HG03457 (cell line): ENCODE measurements at regions not wholly inside any gene's neighbourhood (a gene's known extent, or its start where the extent isn't known, plus 50 kb on each side); places are given as distances from the start of the nearest gene placed in this dataset.
"Not testable (repeated sequence)": the region's sequence is repeated elsewhere in the genome, so short reads cannot be mapped to it uniquely, and the experiment has no call there.

Experiments
- ATAC-seq: cut with Tn5 transposase; IDR thresholded peaks from one replicate; pipeline ENCODE4 v1.9.1; 2021; ENCODE audit warnings: moderate number of reproducible peaks; ENCODE audit not compliant: unreplicated experiment

DNA sequence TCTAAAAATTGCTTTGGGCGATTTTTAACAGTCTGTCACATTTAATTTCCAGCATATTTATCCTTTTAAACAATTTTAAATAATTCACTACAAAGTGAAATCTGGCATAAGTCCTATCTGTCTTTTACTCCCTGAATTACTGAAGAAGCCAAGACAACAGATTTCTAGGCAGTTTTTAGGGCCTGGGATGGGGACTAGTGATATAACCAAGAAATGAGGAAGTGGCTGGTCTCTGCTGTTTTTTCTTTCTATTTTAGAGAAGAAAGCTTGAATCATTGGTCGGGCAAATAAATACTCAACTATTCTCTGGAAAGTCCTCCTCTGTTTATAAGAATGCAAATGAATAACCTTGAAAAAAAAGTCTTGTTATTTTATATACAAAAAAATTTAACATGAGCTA, 79.7 kb upstream of the SSBP2 start:
- no peak for ATAC-seq

DNA sequence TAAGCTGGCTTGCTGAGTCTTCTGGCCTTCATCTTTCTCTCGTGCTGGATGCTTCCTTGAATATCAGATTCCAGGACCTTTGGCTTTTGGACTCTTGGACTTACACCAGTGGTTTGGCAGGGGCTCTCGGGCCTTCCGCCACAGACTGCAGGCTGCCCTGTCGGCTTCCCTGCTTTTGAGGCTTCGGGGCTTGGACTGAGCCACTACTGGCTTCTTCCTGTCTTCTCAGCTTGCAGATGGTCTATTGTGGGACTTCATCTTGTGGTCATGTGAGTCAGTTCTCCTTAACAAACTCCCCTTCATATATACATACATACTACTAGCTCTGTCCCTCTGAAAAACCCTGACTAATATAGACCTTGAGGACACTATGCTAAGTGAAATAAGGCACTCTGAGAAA, 78.3 kb upstream of the SSBP2 start:
- ATAC-seq: no peak

DNA sequence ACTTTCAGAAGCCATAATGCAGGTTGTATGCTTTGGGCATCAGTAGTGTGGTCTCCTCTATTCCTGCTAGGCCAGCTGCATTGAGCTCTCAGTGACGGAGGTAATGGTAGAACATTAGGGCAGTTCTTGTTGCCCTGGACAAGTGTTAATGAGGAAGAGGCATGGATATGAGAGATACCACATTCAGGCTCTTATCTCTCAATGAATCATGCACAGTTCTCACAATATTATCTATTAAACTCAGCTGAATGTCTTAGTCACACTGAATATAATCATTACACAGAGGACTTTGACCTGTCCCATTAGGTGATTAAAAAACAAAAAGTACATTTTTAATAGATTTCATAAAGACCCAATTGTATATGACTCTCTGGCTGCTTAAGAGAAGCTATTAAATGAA, 76.6 kb upstream of the SSBP2 start:
- ATAC-seq: no peak

DNA sequence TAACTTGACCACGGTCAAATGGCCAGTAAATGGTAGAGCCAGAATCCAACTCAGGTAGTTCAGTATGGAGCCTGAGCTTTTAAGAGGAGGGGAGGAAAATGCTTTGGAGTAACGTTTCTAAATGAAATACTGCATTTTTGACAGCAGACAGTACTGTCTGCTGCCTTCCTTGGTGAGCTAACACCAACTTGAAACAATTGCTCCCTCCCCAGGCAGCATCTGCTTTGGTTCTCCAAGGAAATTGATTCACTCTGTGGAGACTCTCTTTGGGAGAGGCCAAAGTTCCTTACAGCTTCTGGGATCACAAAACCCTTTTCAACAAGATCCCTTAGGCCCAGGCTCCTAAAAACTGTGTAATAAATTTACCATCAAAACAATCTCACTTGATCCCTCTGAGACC, 75.2 kb upstream of the SSBP2 start:
- ATAC-seq: no peak

DNA sequence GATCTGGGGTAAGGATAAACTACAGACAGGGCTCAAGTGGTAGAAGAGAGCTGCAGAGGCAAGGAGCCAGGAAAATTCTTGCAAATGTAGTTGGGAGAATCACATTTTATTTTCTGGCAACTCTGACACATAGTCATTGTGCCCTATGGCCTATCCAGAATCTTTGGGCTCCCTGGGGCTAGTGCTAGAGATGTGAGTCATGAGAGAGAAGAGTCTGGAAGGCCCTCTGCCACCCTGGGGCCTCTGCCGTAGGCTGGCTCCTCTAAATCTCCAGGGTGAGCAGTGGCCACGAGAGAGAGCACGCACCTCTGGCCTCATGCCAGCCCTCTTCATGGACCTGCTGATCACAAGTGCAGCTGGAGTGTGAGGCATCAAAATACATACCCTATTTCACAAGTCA, 74.3 kb upstream of the SSBP2 start:
- no peak for ATAC-seq

DNA sequence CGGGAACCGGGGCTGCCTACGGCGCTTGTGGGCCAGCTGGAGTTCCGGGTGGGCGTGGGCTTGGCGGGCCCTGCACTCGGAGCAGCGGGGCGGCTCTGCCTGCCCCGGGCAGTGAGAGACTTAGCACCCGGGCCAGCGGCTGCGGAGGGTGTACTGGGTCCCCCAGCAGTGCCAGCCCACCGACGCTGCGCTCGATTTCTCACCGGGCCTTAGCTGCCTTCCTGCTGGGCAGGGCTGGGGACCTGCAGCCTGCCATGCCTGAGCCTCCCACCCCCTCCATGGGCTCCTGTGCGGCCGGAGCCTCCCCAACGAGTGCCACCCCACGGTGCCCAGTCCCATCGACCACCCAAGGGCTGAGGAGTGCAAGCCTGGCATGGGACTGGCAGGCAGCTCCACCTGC, 72.8 kb upstream of the SSBP2 start:
- not testable (repeated sequence) for ATAC-seq

DNA sequence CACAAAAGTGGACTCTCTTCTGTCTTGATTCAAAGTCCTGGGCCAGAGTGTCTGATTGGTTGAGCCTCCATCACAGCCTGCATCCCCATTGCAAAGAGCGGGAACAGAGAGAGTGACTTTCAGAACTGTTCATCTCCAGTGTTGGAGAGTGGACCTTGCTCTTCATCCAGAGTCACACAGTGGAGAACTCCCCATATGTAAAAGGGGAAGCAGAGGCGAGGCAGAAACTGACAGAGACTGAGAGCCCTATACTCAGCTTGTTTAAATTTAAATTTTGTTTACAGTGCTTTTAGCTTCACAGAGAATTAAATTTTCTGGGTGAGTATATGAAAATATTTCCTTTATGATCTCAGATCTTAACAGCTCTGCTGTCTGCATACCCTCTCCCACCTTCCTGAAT, 70.0 kb upstream of the SSBP2 start:
- no peak for ATAC-seq

DNA sequence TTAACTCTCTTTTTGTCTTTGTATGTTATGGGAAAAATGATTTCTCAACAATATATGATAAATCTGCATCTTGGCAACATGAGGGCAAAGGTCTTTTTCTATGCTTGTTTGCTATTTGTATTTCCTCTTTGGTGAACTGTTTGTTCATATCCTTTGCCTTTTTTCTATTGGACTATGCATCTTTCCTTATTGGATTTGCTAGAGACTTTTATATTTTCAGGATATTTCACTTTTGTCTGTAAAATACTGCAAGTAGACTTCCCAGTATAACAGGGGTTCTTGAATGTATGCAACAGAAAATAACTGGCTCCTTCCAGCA, 69.4 kb upstream of the SSBP2 start:
- no peak for ATAC-seq

DNA sequence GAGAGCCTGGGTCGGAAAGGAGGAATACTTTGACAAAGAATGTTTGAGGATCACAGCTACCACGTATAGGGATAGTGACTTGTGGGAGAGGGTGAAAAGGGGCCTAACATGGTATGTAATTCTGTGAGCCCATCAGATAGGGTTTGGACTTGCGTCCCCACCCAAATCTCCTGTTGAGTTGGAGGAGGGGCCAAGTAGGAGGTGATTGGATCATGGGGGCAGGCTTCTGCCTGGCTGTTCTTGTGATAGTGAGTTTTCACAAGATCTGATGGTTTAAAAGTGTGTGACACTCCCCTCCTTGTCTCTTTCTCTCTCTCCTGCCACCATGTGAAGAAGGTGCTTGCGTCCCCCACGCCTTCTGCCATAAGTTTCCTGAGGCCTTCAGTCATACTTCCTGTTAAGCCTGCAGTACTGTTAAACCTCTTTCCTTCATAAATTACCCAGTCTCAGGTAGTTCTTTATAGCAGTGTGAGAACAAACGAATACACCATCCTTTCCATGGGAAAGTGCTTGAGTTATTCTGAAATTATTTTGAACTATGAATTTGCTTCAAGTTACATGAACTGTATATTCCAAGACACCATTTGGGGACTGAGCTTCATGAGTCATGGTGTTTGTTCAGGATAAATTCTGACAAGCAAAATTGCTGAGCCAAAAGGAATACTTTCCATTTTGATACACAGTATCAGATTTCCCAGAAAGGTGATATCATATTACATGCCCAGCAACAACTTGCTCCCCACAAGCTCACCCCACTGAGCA, 68.8 kb upstream of the SSBP2 start:
- no peak for ATAC-seq

DNA sequence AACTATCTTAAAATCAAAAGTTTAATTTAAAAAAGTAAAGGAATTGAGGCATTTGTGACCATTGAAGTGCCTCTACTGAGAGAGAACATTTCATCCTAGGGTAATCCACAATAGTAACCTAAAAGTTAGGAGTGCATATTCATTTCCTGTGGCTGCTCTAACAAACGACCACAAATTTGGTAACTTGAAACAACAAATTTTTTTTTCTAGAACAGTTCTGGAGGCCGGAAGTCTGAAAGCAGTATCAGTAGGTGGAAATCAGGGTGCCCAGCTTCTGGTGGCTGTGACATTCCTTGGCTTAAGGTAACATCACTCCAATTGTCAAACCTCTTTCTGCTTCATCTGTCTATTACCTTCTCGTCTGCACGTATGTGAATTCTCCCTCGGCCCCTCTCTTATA, 67.1 kb upstream of the SSBP2 start:
- no peak for ATAC-seq

DNA sequence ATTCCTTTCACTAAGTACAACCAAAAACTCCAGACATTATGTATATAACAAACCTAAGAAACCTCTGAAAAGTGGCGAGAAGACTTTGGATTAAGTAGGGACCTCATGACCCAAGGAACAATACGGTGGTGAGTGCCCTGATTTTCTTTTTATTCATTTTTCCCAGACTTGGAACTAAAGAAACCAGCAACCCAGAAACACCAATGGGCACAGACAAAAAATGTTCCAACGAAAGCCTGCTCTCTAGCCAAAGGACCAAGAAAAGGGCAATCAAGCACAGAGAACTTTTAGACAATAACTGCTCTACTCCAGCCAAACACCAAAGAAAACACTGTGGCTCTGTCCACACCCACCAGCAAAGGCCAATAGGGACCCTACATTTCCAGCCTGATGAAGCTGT, 66.2 kb upstream of the SSBP2 start:
- ATAC-seq: no peak

DNA sequence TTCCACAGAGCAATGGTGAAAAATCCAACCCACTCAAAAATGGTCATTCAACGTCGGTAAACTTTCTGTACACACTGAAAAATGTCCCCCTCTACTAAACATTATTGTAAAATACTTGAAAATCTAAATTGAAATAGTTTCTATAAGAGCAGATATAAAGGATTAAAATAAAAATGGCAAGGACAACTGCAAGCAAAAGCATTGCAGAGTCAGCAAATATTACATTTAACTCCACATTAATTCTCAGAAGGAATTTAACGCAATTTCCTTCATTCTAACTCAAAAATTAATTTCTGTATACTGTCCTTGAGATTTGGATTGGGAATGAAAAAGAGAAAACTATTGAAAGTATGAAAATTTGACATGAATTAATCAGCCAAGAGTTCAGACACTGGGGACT, 64.4 kb upstream of the SSBP2 start:
- ATAC-seq: no peak

DNA sequence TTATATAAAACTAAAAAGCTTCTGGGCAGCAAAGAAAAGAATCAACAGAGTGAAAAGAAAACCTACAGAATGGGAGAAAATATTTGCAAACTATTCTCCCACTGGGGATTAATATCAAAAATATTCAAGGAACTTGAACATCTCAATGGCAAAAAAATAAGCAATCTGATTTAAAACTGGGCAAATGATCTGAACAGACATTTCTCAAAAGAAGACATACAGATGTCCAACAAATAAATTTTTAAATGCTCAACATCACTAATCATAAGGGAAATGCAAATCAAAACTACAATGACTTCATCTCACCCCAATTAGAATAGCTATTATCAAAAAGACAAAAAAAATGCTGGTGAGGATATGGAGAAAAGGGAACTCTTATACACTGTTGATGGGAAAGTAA, 57.2 kb upstream of the SSBP2 start:
- ATAC-seq: no peak

DNA sequence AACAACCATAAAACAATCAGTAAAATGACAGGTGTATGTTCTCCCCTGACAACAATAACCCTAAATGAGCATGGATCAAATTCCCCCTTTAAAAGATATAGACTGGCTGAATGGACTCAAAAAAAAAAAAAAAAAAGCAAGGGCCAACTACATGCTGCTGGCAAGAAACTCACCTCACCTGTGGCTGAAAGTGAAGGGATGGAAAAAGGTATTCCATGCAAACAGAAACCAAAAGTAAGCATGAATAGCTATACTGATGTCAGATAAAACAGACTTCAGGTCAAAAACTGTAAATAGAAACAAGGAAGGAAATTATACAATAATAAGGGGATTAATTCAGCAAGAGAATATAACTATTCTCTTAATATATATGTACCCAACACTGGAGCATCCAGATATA, 54.2 kb upstream of the SSBP2 start:
- no peak for ATAC-seq

DNA sequence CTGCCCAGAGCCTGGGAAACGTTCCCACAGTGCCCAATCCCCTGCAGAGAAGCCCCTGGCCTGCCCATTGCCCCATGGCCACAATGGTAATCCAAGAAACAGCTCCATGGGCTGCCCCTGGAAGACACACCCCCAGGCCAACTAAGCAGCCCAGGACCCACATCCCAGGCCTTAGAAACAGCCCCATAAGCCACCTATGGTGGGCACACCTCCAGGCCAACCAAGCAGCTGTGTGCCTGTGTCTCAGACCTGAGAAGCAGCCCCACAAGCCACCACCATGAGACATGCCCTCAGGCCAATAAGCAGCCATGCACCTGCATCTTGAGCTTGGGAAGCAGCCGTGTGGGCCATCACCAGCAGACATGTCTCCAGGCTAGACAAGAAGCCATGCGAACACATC, 52.9 kb upstream of the SSBP2 start:
- no peak for ATAC-seq

DNA sequence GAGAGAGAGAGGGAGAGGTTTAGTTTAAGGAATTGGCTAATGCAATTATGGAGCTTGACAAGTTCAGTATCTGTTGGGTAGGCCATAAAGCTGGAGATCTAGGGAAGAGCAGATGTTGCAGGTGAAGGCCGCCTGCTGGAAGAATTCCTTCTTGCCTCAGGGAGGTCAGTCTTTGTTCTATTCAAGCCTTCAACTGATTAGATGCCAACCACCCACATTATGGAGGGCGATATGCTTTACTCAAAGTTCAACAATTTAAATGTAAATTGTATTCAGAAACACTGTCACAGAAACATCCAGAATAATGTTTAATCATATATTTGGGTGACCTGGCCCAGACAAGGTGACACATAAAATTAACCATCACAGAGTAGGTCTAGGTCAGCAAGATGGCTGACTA, 51.7 kb upstream of the SSBP2 start:
- no peak for ATAC-seq

DNA sequence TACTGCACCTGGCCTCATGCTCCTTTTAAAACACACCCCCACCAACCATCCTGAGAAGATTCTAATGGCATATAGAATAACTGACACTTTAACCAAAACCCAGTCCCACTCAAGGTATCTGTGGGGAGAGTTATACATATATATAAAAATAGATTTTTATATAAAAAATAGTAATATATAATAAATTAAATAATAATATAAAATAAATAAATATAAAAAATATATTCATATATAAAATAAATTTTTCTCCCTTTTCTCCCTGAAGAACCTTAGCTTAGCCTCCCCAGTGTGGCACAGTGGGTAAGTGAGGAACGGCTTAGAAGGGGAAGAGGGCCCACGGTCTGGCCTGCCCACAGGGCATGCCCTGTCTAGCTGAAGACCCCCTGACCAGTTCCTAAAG, 51.1 kb upstream of the SSBP2 start:
- ATAC-seq: no peak

DNA sequence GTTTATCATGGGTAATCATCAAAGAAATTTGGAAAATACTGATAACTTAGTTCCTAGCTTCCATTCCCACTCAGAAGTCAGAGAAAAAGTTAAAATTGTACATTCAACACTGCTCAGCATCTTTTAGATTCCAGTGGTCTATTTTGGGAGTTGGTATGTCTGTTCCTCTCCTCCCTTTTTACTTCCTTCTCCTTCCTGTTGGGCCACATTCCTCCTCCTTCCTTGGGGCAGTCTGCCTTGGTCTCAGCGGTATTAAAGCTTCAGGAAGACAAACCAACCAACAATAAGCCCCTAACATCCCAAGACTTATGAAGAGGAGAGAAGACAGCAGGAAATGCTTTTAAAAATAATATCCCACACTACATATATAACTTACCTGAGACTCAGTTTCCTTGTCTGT, 49.9 kb upstream of the SSBP2 start:
- no peak for ATAC-seq
